GM19023 (cell line): ENCODE measurements at regions not wholly inside any gene's neighbourhood (a gene's known extent, or its start where the extent isn't known, plus 50 kb on each side); places are given as distances from the start of the nearest gene placed in this dataset.

Experiments used
- ATAC-seq: cut with Tn5 transposase; IDR thresholded peaks from one replicate; pipeline ENCODE4 v1.9.1; 2021; ENCODE audit warnings: mild to moderate bottlenecking, moderate library complexity; ENCODE audit not compliant: unreplicated experiment

DNA sequence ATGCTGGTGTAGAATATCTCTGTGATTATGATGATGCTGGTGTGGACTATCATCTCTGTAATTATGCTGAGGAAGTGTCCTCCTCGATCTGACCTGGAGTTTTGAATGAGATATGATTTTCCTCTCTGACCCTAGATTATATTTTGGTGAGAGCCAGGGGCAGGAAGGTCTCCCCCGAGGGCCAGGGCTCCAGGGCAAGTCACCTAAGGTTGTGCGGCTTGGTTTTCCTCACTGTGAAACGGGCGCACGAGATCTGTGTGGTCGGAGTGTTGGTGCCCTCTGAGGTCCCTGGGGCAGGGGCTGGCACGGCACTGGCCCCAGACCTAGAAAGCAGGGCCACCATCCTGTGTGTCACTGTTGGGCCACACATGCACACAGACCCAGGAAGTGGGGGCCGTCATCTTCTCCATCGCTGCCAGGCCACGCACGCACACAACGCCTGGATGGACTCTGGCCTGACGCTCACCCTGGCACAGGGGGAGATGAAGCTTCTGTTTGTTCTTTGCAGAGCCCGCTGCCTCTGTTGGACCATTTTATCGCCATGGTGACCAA, 67.7 kb upstream of the ZNF469 start:
- no peak for ATAC-seq

DNA sequence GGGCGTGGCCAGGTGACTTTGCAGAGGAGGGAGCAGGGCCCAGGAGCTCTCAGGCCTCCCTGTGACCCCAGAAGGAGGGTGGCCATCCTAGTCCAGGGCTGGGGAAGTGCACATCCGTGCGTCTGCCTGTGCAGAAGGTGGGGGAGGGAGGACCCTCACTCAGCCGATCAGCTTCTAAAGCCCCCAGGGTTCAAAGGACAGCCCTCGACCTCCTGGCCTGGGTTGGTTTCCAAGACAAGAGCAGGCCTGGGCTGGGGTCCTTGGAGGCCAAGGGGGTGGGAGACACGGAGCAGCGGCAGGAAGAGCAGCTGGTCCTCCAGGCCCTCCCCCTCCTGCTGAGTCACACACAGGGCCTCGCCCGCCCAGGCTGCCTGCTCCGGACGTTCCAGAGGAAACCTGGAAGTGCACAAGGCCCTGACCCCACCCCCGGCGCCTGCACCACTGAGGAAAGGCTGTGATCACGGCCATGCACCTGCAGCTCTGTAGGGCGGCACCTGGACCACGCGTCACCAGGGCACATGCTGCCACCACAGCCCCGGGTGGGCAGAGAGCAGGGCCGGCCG, 67.1 kb upstream of the ZNF469 start:
- ATAC-seq, result no peak

DNA sequence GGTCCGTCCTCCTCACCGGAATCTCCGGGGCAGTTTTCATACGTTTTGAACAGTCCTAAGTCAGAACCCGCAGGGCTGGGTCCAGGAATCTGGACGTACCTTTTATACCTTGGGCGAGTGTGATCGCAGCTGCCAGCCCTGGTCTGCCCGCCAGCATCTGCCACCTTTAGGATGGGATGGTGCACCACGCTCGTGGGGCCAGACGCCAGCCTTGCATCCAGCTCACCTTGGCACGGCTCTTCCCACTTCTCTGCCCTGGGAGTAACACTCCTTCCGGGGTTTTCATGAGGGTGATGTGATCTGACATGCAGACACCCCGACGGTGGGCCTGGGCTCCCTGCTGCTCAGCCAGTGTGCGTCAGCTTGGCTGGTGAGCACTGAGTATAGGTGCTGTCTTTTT, 66.6 kb upstream of the ZNF469 start:
- no peak for ATAC-seq

DNA sequence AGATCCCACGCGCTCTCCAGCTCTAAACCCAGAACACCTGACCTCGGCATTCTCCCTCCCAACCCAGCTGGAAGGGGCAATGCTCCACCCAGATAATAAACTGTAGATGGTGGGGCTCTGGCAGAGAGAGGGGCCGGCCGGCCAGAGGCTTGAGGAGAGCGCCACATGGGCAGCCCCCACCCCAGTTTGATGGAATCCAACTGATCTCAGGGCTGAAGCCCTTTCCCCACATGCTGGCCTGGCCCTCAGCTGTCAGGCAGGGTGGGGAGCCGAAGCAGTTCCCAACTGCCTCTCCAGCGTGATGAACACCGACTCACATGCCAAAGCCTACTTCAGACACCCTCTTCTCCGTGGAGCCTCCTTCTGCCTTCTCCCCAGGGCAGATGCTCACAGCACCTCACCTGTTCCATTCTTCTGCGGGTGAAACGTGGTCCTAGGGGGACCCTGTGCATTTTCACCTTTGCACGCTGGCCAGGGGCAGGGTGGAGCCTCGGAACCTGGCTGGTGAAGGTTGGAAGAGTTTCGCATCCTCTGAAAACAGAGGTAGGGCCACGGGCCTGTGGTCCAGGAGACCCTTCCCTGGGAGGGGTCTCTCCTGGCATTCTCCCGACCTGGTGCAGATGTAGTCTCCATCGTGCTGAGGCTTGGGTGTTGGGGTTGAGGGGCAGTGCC, 65.7 kb upstream of the ZNF469 start:
- no peak for ATAC-seq

- no peak for ATAC-seq
Observed at GRCh38 chr16:88317613-88317965, 65.2 kb upstream of the ZNF469 start.

- no peak for ATAC-seq
Observed at GRCh38 chr16:88318051-88318450, 64.7 kb upstream of the ZNF469 start.

DNA sequence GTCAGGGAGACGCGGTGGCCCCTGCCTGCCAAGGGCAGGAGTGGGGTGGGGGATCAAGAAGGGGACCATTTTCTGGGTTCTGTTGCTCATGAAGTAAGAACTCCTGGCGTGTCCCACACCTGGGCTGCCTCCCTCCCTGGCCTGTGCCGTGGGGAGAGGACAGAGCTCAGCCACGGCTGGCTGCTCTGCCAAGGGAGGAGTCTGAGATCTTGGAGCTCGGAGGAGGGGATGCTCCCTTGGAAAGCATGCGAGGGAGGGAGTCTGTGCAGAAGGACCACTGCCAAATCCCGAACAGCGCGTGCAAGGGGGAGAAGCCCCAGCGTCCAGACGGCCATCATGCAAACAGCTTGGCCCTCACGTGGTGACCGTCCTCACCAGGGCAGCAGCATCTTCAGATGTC, 64.2 kb upstream of the ZNF469 start:
- no peak for ATAC-seq

- ATAC-seq, result no peak
Observed at GRCh38 chr16:88319116-88319965, 63.4 kb upstream of the ZNF469 start.

DNA sequence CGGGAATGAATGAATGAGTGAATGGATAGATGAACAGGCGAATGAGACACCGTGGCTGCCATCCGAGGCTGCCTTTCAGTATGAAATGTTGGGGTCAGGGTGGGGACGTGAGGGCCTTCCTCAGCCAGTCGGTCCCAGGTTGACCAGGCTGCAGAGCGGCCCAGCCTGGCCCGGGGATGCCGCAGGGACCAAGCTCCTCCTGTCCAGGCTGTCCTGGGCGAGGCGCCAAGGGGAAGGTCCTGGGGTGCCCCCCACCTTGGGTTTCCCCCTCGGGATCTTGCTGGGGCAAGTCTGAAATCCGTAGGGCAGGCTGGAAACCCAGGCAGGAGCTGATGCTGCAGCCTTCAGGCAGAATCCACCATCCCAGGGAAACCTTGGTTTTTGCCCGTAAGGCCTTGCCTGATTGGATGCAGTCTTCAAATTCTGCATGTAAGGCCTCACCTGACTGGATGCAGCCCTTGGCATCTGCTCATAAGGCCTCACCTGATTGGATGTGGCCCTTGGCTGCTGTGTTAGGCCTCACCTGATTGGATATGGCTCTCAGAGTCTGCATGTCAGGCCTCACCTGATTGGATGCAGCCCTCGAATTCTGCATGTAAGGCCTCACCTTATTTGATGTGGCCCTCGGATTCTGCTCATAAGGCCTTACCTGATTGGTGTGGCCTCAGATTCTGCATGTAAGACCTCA, 61.7 kb upstream of the ZNF469 start:
- ATAC-seq, result no peak

DNA sequence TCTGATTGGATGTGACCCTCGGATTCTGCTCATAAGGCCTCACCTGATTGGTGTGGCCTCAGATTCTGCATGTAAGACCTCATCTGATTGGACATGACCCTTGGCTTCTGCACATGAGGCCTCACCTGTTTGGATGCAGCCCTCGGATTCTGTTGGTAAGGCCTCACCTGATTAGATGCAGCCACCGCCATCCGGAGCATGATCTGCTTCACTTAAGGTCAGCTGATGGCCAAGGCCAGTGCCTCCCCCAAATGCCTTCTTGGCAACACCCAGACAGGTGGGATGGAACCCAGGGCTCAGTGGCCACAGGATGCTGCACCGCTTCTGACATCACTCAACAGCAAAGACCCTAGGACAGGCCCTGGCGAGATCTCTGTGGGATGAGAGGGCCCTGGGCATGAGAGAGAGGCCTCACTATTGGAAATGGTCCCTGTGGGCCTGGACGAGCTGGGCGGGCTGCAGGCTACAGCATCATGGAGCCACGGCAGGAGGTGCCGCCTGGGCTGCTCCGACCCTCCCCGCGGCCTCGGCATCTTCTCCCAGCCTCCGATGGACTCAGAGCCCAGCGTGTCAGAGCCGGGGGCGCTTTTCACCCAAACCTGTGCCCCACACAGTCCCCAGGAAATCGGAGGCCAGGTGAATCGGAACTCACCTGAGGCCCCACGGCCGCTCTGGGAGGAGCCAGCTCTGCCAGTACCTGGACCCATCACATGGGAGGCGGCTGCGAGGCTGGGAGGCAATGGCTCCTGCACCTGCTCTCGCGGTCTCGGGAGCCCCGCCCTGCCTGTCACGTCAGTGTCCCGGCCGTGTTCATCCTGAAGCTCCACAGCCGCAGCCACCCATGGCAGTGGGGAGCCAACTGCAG, 60.9 kb upstream of the ZNF469 start:
- no peak for ATAC-seq

DNA sequence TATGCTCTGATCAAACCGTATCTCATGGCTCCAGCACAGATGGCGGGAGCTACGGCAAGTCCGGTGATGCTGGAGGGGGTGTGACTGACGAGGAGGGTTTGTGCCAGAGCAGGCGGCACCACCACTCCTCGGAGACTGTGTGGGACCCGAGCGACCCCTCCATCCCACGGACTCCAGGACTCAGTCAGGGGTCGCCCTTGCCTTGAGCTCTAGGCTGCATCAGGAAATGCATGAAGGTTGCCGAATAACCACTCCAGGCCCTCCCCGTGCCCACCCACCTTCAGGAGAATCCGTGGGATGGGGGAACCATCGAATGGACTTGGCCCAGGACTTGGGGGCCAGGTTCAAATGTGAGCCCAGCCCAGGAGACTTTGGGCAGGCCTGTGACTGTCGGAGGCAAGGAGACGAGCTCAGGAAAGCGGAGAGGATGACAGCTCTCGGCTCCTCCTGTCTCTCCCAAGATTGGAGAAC, 60.2 kb upstream of the ZNF469 start:
- no peak for ATAC-seq

DNA sequence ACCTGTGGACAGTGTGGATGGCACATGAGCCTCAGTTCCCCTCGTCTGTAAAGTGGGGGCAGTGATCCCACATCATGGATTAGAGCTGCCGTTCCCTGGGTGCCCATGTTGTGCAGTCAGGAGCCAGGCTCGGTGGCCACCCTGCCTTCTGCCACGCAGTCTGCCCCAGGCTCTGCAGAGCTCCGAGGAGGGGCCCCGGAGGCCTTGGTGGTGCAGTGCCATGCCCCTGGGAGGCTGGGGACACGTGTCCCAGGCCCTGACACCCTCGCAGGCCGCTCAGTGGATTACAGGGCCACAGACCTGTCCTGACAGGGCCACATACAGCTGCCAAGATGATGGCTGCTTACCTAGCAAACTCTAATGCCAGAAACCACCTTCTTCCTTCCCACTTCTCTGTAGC, 59.7 kb upstream of the ZNF469 start:
- ATAC-seq, result no peak

- ATAC-seq, result no peak
Observed at GRCh38 chr16:88323546-88324330, 59.0 kb upstream of the ZNF469 start.

- ATAC-seq, result no peak
Observed at GRCh38 chr16:88325087-88325750, 57.5 kb upstream of the ZNF469 start.

- ATAC-seq, result no peak
Observed at GRCh38 chr16:88325976-88326375, 56.8 kb upstream of the ZNF469 start.

DNA sequence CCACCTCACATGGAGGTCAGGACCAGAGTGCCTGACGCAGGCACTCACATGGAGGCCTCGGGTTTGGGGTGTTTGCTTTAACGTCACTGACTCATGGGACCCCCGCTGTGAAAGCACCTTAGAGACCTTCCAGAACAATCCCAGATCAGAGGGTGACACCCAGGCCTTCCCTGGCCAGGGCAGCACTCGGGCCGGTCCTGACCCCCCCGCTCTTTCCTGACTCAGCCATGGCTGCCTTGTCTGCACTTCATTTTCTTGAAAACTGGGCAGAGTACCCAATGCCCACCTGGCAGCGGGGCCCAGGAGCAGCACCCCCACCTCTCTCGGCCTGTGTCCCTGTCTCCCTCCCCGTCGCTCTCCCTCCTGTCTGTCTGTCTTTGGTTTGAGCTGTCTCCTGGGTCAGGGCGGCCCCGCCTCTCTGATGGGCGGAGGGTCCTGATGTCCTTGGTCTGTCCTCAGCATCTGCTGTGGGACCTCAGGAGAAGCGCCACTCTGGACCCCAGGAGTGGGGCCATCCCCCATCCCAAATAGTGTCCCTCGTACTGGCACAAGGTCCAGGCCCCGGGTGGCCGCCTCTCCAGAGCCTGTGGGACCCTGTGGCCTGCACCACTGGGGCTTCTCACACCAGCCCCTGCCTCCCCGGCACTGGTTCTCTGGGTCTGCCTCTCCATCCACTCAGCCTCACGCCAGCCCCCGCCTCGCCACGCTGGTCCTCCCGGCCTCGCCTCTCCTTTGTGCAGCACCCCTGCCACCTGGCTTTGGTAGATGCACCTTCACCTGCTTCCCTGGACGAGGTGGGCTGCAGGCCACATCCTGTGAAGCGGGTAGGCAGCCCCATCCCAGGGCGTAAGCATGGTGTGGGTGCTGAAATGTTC, 55.9 kb upstream of the ZNF469 start:
- no peak for ATAC-seq

- no peak for ATAC-seq
Observed at GRCh38 chr16:88327561-88328312, 55.0 kb upstream of the ZNF469 start.
